HG03039 (cell line): ENCODE measurements at regions not wholly inside any gene's neighbourhood (a gene's known extent, or its start where the extent isn't known, plus 50 kb on each side); places are given as distances from the start of the nearest gene placed in this dataset.

Experiments used
- ATAC-seq: cut with Tn5 transposase; IDR thresholded peaks from one replicate; pipeline ENCODE4 v1.9.1; 2021; ENCODE audit warnings: mild to moderate bottlenecking, moderate library complexity; ENCODE audit not compliant: unreplicated experiment

GRCh38 chr15:85976102-85976501, 103.6 kb upstream of the AGBL1 start:
- no peak for ATAC-seq

- ATAC-seq: no peak
These were observed 102.7 kb upstream of the AGBL1 start for GRCh38 chr15:85976986-85977385.

- no peak for ATAC-seq
These were observed 102.1 kb upstream of the AGBL1 start for GRCh38 chr15:85977586-85977985.

- no peak for ATAC-seq
These were observed 99.7 kb upstream of the AGBL1 start for GRCh38 chr15:85979929-85980328.

- no peak for ATAC-seq
These were observed 98.7 kb upstream of the AGBL1 start for GRCh38 chr15:85980946-85981345.

- no peak for ATAC-seq
These were observed 95.4 kb upstream of the AGBL1 start for GRCh38 chr15:85984241-85984640.

GRCh38 chr15:85986116-85986515, 93.6 kb upstream of the AGBL1 start:
- no peak for ATAC-seq

GRCh38 chr15:85986741-85987140, 92.9 kb upstream of the AGBL1 start:
- no peak for ATAC-seq

GRCh38 chr15:85988741-85989140, 90.9 kb upstream of the AGBL1 start:
- no peak for ATAC-seq

GRCh38 chr15:85992224-85992623, 87.4 kb upstream of the AGBL1 start:
- ATAC-seq: no peak

- no peak for ATAC-seq
These were observed 86.6 kb upstream of the AGBL1 start for GRCh38 chr15:85993116-85993515.

- no peak for ATAC-seq
These were observed 82.1 kb upstream of the AGBL1 start for GRCh38 chr15:85997618-85998017.

GRCh38 chr15:85999658-86000057, 80.0 kb upstream of the AGBL1 start:
- no peak for ATAC-seq

GRCh38 chr15:86001200-86001599, 78.5 kb upstream of the AGBL1 start:
- ATAC-seq: no peak

- no peak for ATAC-seq
These were observed 77.2 kb upstream of the AGBL1 start for GRCh38 chr15:86002444-86002843.

- ATAC-seq: no peak
These were observed 75.6 kb upstream of the AGBL1 start for GRCh38 chr15:86004061-86004460.

- no peak for ATAC-seq
These were observed 73.1 kb upstream of the AGBL1 start for GRCh38 chr15:86006546-86006945.

- no peak for ATAC-seq
These were observed 69.9 kb upstream of the AGBL1 start for GRCh38 chr15:86009727-86010126.

- ATAC-seq: no peak
These were observed 69.3 kb upstream of the AGBL1 start for GRCh38 chr15:86010398-86010797.

- no peak for ATAC-seq
These were observed 68.8 kb upstream of the AGBL1 start for GRCh38 chr15:86010891-86011290.

- no peak for ATAC-seq
These were observed 65.7 kb upstream of the AGBL1 start for GRCh38 chr15:86014016-86014415.

- no peak for ATAC-seq
These were observed 62.9 kb upstream of the AGBL1 start for GRCh38 chr15:86016750-86017149.

- ATAC-seq: no peak
These were observed 61.0 kb upstream of the AGBL1 start for GRCh38 chr15:86018679-86019078.
